Left renal pelvis (tissue), 4 donors: ENCODE measurements at regions not wholly inside any gene's neighbourhood (a gene's known extent, or its start where the extent isn't known, plus 50 kb on each side); places are given as distances from the start of the nearest gene placed in this dataset.
A peak's percentile ranks its signal among the peaks of the same experiment; 100 is the strongest.

Experiments
- DNase-seq, 4 donors: peaks; one replicate each; pipeline ENCODE4 v3.0.0-alpha.2; 2013; ENCODE audit warnings: low read depth in 4 of 4, low spot score in 3 of 4

- no peak for DNase-seq
Observed at GRCh38 chr5:40390281-40391149, 289.2 kb upstream of the PTGER4 start.

- no peak for DNase-seq
Observed at GRCh38 chr5:40389591-40389990, 290.1 kb upstream of the PTGER4 start.

GRCh38 chr5:40386289-40386688 lies 293.4 kb upstream of the PTGER4 start:
- DNase-seq, result no peak

GRCh38 chr5:40385544-40385943 lies 294.2 kb upstream of the PTGER4 start:
- DNase-seq, result no peak

DNA sequence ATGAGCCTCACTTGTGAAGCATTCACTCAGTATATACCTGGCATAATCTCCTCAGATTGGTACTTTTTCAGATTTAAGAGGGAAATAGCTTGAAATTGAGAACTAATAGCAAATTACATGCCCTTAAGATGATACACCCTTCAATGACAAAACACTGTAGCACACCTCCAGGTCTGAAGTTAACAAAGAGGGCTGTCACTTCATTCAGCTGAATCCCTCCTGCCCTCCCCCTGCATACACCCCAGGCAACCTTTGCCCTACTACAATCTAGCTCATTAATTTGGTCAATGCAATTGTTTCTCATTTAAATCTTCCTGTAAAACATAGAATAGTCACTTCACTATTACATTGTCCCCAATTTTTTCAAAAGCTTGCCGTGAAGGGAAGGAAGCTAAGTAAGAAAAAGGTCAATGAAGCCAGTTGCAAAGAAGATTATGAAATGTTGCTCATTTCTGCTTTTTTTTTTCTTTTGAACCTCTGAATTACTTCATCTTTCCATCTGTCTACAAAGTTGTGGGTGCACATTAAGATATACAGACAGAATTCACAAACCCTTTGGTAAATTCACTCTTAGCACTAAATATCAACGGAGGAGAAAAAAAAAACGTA lies 294.8 kb upstream of the PTGER4 start:
- DNase-seq, result no peak

DNA sequence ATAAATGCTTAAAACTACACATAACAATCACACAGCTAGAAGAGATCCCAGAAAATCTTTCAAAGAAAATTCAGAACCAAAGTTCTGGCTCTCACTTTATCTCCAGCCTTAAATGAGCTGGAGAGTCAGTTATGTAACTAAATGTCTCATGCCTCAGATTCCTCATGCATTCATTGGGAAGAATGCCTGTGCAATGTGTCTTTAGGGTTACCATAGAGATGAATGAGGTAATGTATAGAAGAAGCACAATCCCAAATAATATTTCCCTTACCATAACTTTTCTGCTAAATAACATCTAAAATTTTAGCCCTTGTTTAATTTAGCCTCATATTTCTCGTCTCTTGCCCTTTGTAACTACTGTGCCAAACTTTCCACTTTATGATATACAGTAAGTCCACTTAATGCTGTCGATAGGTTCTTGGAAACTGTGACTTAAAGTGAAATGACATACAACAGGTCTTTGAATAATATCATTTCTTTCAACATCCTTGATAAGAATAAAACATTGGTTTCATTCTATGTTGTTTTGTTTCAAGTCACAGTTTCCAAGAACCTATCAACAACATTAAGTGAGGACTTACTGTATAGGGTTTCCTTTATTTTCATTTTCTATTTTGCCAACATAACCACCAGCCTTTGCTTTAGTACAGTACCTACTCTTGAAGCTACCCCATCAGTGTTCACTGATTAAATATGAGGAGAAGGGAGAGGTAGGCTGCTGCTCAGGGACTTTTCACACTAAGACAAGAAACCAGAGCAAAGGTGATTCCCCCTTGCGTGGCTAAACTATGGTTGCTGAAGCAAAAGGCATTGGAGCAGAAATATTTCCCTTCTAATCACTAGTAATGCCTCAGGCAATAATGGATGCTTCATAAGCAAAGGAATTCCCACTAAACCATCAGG lies 295.7 kb upstream of the PTGER4 start:
- DNase-seq, result peak in 1 of 4 donors; percentile 11

DNA sequence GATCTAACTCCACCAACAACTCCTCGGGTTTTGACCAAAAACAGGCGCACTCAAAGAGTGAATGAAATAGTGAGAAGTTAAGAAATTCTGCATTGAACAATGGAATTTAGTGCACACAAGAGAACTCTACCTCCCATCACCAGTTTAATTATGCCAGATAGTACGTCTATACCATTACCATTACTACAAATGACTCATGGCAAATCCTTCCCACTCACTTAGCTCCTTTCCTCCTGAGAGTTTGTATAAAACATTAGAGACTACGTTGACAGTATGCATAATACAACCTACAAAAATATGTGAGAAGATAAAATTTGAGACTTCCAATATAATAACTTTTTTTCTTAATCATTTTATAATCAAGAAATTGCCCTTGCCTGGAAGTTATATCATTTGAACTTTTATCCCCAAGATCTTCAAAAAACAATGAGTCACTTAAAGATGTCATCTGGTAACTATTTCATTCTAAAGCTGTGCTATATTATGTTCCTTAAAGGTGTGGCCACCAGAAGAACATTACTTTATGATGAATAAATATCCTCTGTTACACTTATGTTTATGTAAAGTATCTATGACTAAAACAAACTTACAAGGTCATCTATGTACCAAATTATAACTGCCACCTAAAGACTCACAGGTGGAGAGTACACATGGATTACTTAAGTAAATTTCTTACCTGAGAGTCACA lies 297.9 kb upstream of the PTGER4 start:
- no peak for DNase-seq

DNA sequence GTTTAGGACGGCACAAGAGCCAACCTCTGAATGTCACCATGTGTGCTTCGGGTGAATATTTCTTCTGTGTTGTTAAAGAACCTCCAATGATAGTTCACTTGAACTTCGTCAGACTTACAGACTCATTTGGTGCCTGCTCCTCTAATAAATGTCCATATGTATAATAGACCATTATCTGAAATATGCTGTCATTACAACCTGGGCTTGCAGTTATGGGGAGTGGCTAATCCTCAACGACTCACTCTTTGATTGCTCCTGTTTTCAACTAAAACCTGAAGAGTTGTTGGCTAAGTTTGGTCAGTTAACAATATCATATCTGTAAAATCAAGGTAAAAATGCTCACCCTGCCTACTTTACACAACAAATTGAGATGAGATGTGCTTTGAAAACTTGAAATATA lies 298.7 kb upstream of the PTGER4 start:
- no peak for DNase-seq

DNA sequence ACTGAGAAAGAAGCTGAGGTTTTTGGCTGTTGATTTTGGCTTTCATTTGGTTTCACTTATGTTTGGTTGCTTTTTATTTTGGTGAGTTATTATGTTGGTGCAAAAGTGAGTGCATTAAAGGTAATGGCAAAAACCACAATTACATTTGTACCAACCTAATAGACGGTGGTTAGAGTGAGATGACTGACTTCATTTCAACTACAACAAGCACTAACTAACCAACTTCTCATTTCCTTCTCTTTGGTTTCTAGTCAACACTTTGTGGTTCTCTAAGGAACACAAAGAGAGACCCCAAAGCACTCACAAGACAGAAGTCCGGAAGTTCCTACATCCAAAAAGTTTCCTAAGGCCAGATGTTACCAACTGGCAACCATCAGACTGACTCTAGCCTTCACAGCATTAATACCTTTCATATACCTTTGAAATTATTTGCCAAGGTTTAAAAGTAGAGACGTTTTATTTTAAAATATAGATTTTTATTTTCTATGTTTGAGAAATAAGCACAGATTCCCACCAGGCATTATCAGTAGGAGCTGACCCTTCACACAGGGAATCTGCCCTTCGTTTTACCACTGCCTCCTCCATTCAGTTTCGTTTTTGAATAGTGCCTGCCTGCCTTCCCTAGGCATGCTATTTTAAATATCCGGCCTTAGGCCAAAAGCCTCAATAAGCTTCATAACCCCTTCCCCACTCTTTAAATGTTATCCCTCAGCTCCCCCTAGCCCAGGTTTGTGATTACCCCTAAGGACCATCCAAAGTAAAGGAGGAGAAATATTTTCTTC lies 301.1 kb upstream of the PTGER4 start:
- no peak for DNase-seq

DNA sequence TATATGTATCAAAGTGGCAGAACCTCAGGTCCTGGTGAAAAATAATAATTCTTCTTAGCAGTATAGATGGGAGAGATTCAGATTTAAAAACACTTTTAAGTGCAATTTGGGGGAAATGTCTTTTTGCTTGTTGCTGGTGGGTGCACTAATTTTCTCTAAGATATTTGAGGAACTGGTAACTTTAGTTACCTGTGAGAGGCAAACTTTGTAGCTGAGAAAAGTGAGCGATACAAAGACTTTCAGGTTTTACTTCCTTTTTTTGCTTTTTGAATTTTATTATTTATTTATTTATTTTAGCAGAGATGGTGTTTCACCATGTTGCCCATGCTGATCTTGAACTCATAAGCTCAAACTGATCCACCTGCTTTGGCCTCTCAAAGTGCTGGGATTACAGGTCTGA lies 303.1 kb upstream of the PTGER4 start:
- DNase-seq, result no peak

DNA sequence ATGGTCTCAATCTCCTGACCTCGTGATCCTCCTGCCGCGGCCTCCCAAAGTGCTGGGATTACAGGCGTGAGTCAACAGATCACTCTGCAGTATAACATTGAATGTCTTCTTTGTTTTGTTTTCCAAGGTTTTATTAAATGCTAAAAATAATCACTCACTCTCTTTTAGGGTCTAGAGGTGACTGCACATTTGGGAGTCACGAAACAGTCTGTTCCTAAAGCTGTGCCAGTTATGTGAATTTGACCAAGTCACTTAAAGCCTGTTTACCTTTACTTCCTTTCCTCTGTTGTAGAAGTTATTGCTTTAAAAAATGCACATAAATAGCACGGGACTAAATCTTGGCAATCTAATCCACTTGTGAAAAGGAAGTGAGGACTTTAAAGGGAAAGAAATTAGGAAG lies 304.9 kb upstream of the PTGER4 start:
- DNase-seq, result no peak

- no peak for DNase-seq
Observed at GRCh38 chr5:40368200-40368599, 311.5 kb upstream of the PTGER4 start.

DNA sequence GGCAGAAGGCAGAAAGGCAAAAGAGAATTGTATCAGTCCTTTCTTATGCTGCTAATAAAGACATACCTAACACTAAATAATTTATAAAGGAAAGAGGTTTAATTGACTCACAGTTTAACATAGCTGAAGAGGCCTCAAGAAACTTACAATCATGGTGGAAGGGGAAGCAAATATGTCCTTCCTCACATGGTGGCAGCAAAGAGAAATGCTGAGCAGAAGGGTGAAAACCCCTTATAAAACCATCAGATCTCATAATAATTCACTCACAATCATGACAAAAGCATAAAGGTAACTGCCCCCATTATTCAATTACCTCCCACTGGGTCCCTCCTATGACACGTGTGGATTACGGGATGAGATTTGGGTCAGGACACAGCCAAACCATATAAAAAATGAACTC lies 312.5 kb upstream of the PTGER4 start:
- no peak for DNase-seq

DNA sequence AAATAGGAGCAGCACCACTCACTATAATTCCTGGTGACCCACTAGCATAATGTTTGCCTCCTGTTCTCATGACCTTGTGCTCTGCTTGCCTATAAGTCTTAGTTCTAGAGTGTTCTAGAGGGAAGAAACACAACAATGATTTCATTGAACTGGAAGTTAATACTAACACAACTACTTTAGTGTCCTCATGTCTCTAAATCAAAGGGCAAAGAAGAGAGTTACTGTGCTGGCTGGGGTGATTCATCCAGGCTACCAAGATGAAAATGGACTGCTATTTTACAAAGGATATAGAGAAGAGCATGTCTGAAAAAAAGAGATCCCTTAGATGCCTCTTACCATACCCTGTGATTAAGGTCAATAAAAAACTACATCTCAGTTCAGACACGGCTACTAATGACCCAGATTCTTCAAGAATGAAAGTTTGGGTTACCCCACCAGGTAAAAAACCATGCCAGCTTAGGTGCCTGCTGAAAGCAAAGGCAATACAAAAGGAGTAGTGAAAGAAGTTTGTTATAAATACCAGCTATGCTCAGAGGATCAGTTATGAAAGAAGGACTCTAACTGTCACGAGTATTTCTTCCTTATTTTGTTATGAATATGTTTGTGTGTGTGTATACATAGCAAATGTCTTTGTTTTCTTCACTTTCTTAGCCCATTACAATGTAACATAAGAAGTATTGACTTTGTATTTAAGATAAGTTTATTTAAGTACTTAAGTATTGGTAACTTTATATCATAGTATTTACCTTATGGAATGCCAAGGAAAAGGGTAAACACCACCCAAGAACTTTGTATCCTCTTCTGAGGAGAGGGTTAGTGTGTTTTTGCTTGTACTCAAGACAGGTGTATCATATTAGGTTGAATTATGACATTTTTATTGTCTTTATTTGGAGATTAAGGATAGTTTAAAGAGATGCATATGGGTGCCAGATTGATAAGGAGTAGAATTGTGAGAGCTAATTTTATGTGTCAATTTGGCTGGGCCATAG lies 314.1 kb upstream of the PTGER4 start:
- DNase-seq, result no peak

DNA sequence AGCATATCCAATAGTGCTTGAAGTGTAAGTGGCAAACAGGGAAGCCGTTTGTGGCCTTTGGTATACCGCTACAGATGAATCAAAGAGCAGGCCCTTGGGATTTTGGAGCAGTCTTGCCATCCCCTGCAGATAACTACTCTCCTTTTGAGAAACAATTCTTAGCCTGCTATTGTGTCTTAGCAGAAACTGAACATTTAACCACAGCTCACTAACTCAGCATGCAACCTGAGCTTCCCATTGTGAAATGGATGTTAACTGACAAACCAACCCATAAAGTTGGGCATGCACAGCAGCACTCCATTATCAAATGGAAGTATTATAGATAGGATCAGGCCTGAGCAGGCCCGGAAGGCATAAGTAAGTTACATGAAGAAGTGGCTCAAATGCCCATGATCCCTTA lies 315.3 kb upstream of the PTGER4 start:
- no peak for DNase-seq

- DNase-seq, result no peak
Observed at GRCh38 chr5:40361378-40361777, 318.3 kb upstream of the PTGER4 start.

- no peak for DNase-seq
Observed at GRCh38 chr5:40360685-40361084, 319.0 kb upstream of the PTGER4 start.

DNA sequence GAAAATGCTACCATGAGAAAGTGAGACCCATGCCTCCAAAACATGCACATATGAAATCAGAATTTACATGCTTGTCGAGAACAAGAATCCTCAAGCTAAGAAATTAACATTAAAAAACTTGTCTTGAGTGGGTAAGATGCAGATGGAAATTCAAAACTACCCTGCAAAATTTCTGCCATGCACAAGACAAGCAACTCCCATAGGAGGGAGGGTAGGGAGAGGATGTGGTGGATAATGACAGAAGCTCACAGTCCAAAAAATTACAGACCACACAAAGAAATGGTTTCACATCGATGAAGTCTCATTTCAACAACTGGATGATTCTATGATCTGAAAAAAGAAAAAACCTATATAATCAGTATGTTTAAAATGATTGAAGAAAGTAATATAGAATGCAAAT lies 319.9 kb upstream of the PTGER4 start:
- DNase-seq, result no peak

GRCh38 chr5:40359093-40359492 lies 320.6 kb upstream of the PTGER4 start:
- no peak for DNase-seq
